Common myeloid progenitor, CD34-positive (primary cell): ENCODE measurements at regions not wholly inside any gene's neighbourhood (a gene's known extent, or its start where the extent isn't known, plus 50 kb on each side); places are given as distances from the start of the nearest gene placed in this dataset.

ENCODE experiments used
- CTCF ChIA-PET: fragments of 350-600 bp; sonication (Branson Sonifier 250); formaldehyde crosslinking; loops from one replicate; lab custom pipeline; 2021; ENCODE audit warnings: antibody characterized with exemption; lab: Charles Lee
- POLR2A ChIA-PET: fragments of 350-600 bp; sonication (Branson Sonifier 250); formaldehyde crosslinking; loops from one replicate; lab custom pipeline; 2021; ENCODE audit warnings: antibody characterized with exemption; lab: Charles Lee
- DNase-seq, 3 donors: peaks; one replicate each; pipeline versions ENCODE4 v3.0.0 to v3.0.0-alpha.2; 2013
- H3K27ac ChIP-seq, 2 experiments: 1 replicate in 1 of 2; 2 replicates in 1 of 2; pipeline ENCODE4 v1.7.0; 2013; ENCODE audit warnings: inconsistent platforms in 2 of 2, low read length in 2 of 2, mild to moderate bottlenecking in 2 of 2, low read depth in 1 of 2, moderate library complexity in 1 of 2; ENCODE audit not compliant: severe bottlenecking in 2 of 2, insufficient read depth in 1 of 2, poor library complexity in 1 of 2
- H3K27me3 ChIP-seq, 5 experiments: replicated peaks in 2 of 5; 1 replicate in 3 of 5; 2 replicates in 2 of 5; pipeline versions ENCODE4 v1.6.1 to v1.7.0; 2013; ENCODE audit warnings: low read length in 4 of 5, mild to moderate bottlenecking in 2 of 5, moderate library complexity in 2 of 5, inconsistent platforms in 1 of 5; ENCODE audit not compliant: insufficient read depth in 5 of 5, control insufficient read depth in 4 of 5
- H3K36me3 ChIP-seq, 4 experiments: 1 replicate in 2 of 4; 2 replicates in 2 of 4; pipeline versions ENCODE4 v1.6.1 to v1.7.0; 2013; ENCODE audit warnings: low read length in 3 of 4, control low read depth in 1 of 4, mild to moderate bottlenecking in 1 of 4; ENCODE audit not compliant: control insufficient read depth in 4 of 4, insufficient read depth in 4 of 4
- H3K4me1 ChIP-seq, 4 experiments: 1 replicate in 3 of 4; 2 replicates in 1 of 4; pipeline versions ENCODE4 v1.6.1 to v1.7.1; 2013; ENCODE audit warnings: low read length in 3 of 4, mild to moderate bottlenecking in 3 of 4, control low read depth in 1 of 4, inconsistent platforms in 1 of 4, moderate library complexity in 1 of 4; ENCODE audit not compliant: control insufficient read depth in 4 of 4, insufficient read depth in 4 of 4; ENCODE audit errors: control extremely low read depth in 1 of 4
- H3K4me3 ChIP-seq, 7 experiments: 1 replicate in 4 of 7; 2 replicates in 3 of 7; pipeline versions ENCODE4 v1.5.1 to v1.7.0; 2013; ENCODE audit warnings: mild to moderate bottlenecking in 7 of 7, low read length in 6 of 7, moderate library complexity in 6 of 7, inconsistent platforms in 2 of 7, low read depth in 2 of 7, control low read depth in 1 of 7; ENCODE audit not compliant: insufficient read depth in 4 of 7, control insufficient read depth in 1 of 7; ENCODE audit errors: extremely low read depth in 1 of 7
- H3K9me3 ChIP-seq, 5 experiments: 1 replicate in 4 of 5; 2 replicates in 1 of 5; pipeline versions ENCODE4 v1.6.1 to v1.7.1; 2013; ENCODE audit warnings: low read length in 4 of 5, mild to moderate bottlenecking in 2 of 5, inconsistent platforms in 1 of 5, low read depth in 1 of 5, moderate library complexity in 1 of 5; ENCODE audit not compliant: control insufficient read depth in 4 of 5, insufficient read depth in 2 of 5; ENCODE audit errors: control extremely low read depth in 1 of 5
- WGBS: methylation state at CpG from one replicate; pipeline ENCODE4 v1.1.5; 2013; ENCODE audit not compliant: insufficient coverage; 5-methylcytosine and 5-hydroxymethylcytosine counted together

- CTCF ChIA-PET, result interaction anchor here (0.6 to 1.6 kb wide), 3 partner anchors 21 to 279 kb away, joined by 3 to 4 read pairs (median 3); no protein-coding TSS in a partner anchor
- no peak overlapping the region for H3K4me3 ChIP-seq
- peaks cover 0 to 2% (median 0%) of the 10 kb centered on the region in 5 experiments for H3K9me3 ChIP-seq
- 97% methylated on average over 9 of the region's 21 CpGs for WGBS
- H3K36me3 ChIP-seq, result no peaks in the 10 kb centered on the region
- DNase-seq, result no peak
- no peak overlapping the region for H3K27ac ChIP-seq
- H3K4me1 ChIP-seq, result peaks cover 0 to 2% (median 0%) of the 10 kb centered on the region in 4 experiments
- POLR2A ChIA-PET, result no interaction called here
- H3K27me3 ChIP-seq, result no peaks in the 10 kb centered on the region
Measured at GRCh38 chr9:129361196-129361595, 183.1 kb upstream of the IER5L start.

- ChIA-PET POLR2A (interaction anchor here (0.6 kb wide), 1 partner anchor 14 kb away, joined by 3 read pairs; no protein-coding TSS in a partner anchor), CTCF (interaction anchor here (1.0 to 1.6 kb wide), 2 partner anchors 22 to 205 kb away, joined by 3 read pairs; no protein-coding TSS in a partner anchor)
- H3K27ac ChIP-seq, result no peak overlapping the region
- peaks cover 0 to 2% (median 0%) of the 10 kb centered on the region in 4 experiments for H3K4me1 ChIP-seq
- no peak for DNase-seq
- H3K27me3 ChIP-seq, result no peaks in the 10 kb centered on the region
- H3K9me3 ChIP-seq, result peaks cover 0 to 11% (median 6%) of the 10 kb centered on the region in 5 experiments
- WGBS, result 94% methylated on average over 7 of the region's 12 CpGs
- no peaks in the 10 kb centered on the region for H3K36me3 ChIP-seq
- H3K4me3 ChIP-seq, result no peak overlapping the region
Measured at GRCh38 chr9:129359916-129360536, 182.0 kb upstream of the IER5L start.

GRCh38 chr9:129359162-129359811 is 181.2 kb upstream of the IER5L start:
- CTCF ChIA-PET, result interaction anchor here (1.6 kb wide), 1 partner anchor 206 kb away, joined by 3 read pairs; no protein-coding TSS in a partner anchor
- Histone ChIP-seq H3K36me3 (no peaks in the 10 kb centered on the region), H3K27me3 (no peaks in the 10 kb centered on the region), H3K4me1 (peaks cover 0 to 2% (median 0%) of the 10 kb centered on the region in 4 experiments), H3K4me3 (no peak overlapping the region), H3K9me3 (peaks cover 0 to 12% (median 6%) of the 10 kb centered on the region in 5 experiments), H3K27ac (no peak overlapping the region)
- DNase-seq, result no peak
- POLR2A ChIA-PET, result interaction anchor here (0.6 kb wide), 3 partner anchors 13 to 24 kb away, joined by 3 to 5 read pairs (median 3); no protein-coding TSS in a partner anchor
- 97% methylated on average over 12 of the region's 15 CpGs for WGBS

GRCh38 chr9:129358621-129359154 is 180.6 kb upstream of the IER5L start:
- POLR2A ChIA-PET, result no interaction called here
- H3K4me3 ChIP-seq, result no peak overlapping the region
- H3K27ac ChIP-seq, result no peak overlapping the region
- CTCF ChIA-PET, result no interaction called here
- H3K4me1 ChIP-seq, result peaks cover 0 to 2% (median 1%) of the 10 kb centered on the region in 4 experiments
- WGBS, result 84% methylated on average over 8 of the region's 12 CpGs
- no peaks in the 10 kb centered on the region for H3K27me3 ChIP-seq
- no peaks in the 10 kb centered on the region for H3K36me3 ChIP-seq
- DNase-seq, result no peak
- peaks cover 0 to 12% (median 6%) of the 10 kb centered on the region in 5 experiments for H3K9me3 ChIP-seq

GRCh38 chr9:129357773-129358245 is 179.7 kb upstream of the IER5L start:
- Histone ChIP-seq H3K27ac (no peak overlapping the region), H3K9me3 (peaks cover 0 to 12% (median 6%) of the 10 kb centered on the region in 5 experiments), H3K4me3 (no peak overlapping the region), H3K4me1 (peaks cover 0 to 10% (median 5%) of the 10 kb centered on the region in 4 experiments), H3K36me3 (no peaks in the 10 kb centered on the region), H3K27me3 (no peaks in the 10 kb centered on the region)
- ChIA-PET POLR2A (no interaction called here), CTCF (interaction anchor here (0.9 kb wide), 1 partner anchor 13 kb away, joined by 3 read pairs; no protein-coding TSS in a partner anchor)
- WGBS, result 92% methylated on average over 5 of the region's 6 CpGs
- no peak for DNase-seq

- Histone ChIP-seq H3K4me1 (peaks cover 0 to 16% (median 11%) of the 10 kb centered on the region in 4 experiments), H3K27me3 (no peaks in the 10 kb centered on the region), H3K36me3 (no peaks in the 10 kb centered on the region), H3K4me3 (no peak overlapping the region), H3K9me3 (peaks cover 0 to 12% (median 6%) of the 10 kb centered on the region in 5 experiments), H3K27ac (no peak overlapping the region)
- ChIA-PET CTCF (interaction anchor here (0.9 to 1.4 kb wide), 2 partner anchors 9 to 14 kb away, joined by 3 to 4 read pairs; no protein-coding TSS in a partner anchor), POLR2A (no interaction called here)
- no peak for DNase-seq
- 94% methylated on average over 14 of the region's 18 CpGs for WGBS
Measured at GRCh38 chr9:129356871-129357772, 179.1 kb upstream of the IER5L start.
